ENCODE measurements at regions not wholly inside any gene's neighbourhood (a gene's known extent, or its start where the extent isn't known, plus 50 kb on each side); places are given as distances from the start of the nearest gene placed in this dataset.

- no peak for TF ChIP-seq CTCF (conservative IDR thresholded peaks at IDR 0.05)
- peak overlapping the region; percentile 97 for H3K27ac ChIP-seq
Observed at GRCh38 chr20:40468759-40469158, 220.3 kb downstream of the MAFB start.

- H3K27ac ChIP-seq = peak overlapping the region; percentile 97
- no peak for TF ChIP-seq CTCF (conservative IDR thresholded peaks at IDR 0.05)
Observed at GRCh38 chr20:40467703-40468411, 221.2 kb downstream of the MAFB start.

GRCh38 chr20:40467067-40467466 lies 222.0 kb downstream of the MAFB start:
- no peak for TF ChIP-seq CTCF (conservative IDR thresholded peaks at IDR 0.05)
- H3K27ac ChIP-seq = peak overlapping the region; percentile 97

- H3K27ac ChIP-seq = no peak overlapping the region; the same call in 1 of the 2 replicates
- no peak for TF ChIP-seq CTCF (conservative IDR thresholded peaks at IDR 0.05)
Observed at GRCh38 chr20:40464731-40465208, 224.3 kb downstream of the MAFB start.

- H3K27ac ChIP-seq = peak overlapping the region; percentile 78
- no peak for TF ChIP-seq CTCF (conservative IDR thresholded peaks at IDR 0.05)
Observed at GRCh38 chr20:40463171-40463570, 225.9 kb downstream of the MAFB start.

GRCh38 chr20:40462566-40462965 lies 226.5 kb downstream of the MAFB start:
- no peak for TF ChIP-seq CTCF (conservative IDR thresholded peaks at IDR 0.05)
- peak overlapping the region; percentile 78 for H3K27ac ChIP-seq

GRCh38 chr20:40459299-40459698 lies 229.7 kb downstream of the MAFB start:
- H3K27ac ChIP-seq = no peak overlapping the region
- TF ChIP-seq CTCF (conservative IDR thresholded peaks at IDR 0.05) = no peak

Measured in VCaP (cell line).